ENCODE measurements at regions not wholly inside any gene's neighbourhood (a gene's known extent, or its start where the extent isn't known, plus 50 kb on each side); places are given as distances from the start of the nearest gene placed in this dataset.

GRCh38 chr6:99138445-99138844 is 190.7 kb upstream of the FBXL4 start:
- TF ChIP-seq CTCF (IDR thresholded peaks at IDR 0.05; ENCODE audit: low read depth, low read length, poor library complexity, severe bottlenecking) (no peak), EZH2phosphoT487 (IDR thresholded peaks at IDR 0.05; ENCODE audit: borderline replicate concordance, low read length) (no peak)
